GM23338 (cell line): ENCODE measurements at regions not wholly inside any gene's neighbourhood (a gene's known extent, or its start where the extent isn't known, plus 50 kb on each side); places are given as distances from the start of the nearest gene placed in this dataset.

ENCODE experiments used
- ATAC-seq: fragments of 200-7000 bp; cut with Tn5 transposase; 3 replicates; pipeline ENCODE4 v1.9.1; 2020
- DNase-seq: peaks from one replicate; pipeline ENCODE4 v3.0.0-alpha.2; 2015; ENCODE audit warnings: low spot score
- H2AFZ ChIP-seq: fragments of 200-600 bp; sonication (generic); 2 replicates; pipeline ENCODE4 v1.8.0; 2016; ENCODE audit warnings: antibody characterized with exemption, mild to moderate bottlenecking, moderate library complexity
- H3F3A ChIP-seq: fragments of 200-600 bp; sonication (generic); replicated peaks from 2 replicates; pipeline ENCODE4 v1.8.0; 2017; ENCODE audit warnings: antibody characterized with exemption, mixed run types, low read depth
- H3K27ac ChIP-seq: fragments of 200-600 bp; sonication (generic); 2 replicates; pipeline ENCODE4 v1.6.1; 2016; ENCODE audit warnings: low read depth
- H3K27me3 ChIP-seq: fragments of 200-600 bp; sonication (generic); 2 replicates; pipeline ENCODE4 v1.8.0; 2016; ENCODE audit warnings: mild to moderate bottlenecking, mixed run types, moderate library complexity; ENCODE audit not compliant: insufficient read depth
- H3K36me3 ChIP-seq: fragments of 200-600 bp; sonication (generic); 2 replicates; pipeline ENCODE4 v1.8.0; 2016; ENCODE audit warnings: mild to moderate bottlenecking; ENCODE audit not compliant: insufficient read depth
- H3K4me1 ChIP-seq: fragments of 200-600 bp; sonication (generic); 2 replicates; pipeline ENCODE4 v1.8.0; 2016; ENCODE audit warnings: mild to moderate bottlenecking, moderate library complexity; ENCODE audit not compliant: insufficient read depth
- H3K4me2 ChIP-seq: fragments of 200-600 bp; sonication (generic); 2 replicates; pipeline ENCODE4 v1.7.1; 2017; ENCODE audit warnings: mixed run types
- H3K4me3 ChIP-seq: fragments of 200-600 bp; sonication (generic); 2 replicates; pipeline ENCODE4 v1.6.1; 2016; ENCODE audit warnings: mixed run types
- H3K79me2 ChIP-seq: fragments of 200-600 bp; sonication (generic); replicated peaks from 2 replicates; pipeline ENCODE4 v1.8.0; 2017; ENCODE audit warnings: mild to moderate bottlenecking; ENCODE audit not compliant: insufficient read depth
- H3K9me2 ChIP-seq: fragments of 200-600 bp; sonication (generic); 2 replicates; pipeline ENCODE4 v1.8.0; 2017; ENCODE audit not compliant: insufficient read depth
- H4K20me1 ChIP-seq: fragments of 200-600 bp; sonication (generic); replicated peaks from 2 replicates; pipeline ENCODE4 v1.8.0; 2017; ENCODE audit warnings: mild to moderate bottlenecking; ENCODE audit not compliant: insufficient read depth
- H3K27ac Mint-ChIP-seq: 2 replicates; pipeline ENCODE4 v1.8.0; 2020; ENCODE audit warnings: inconsistent platforms, mild to moderate bottlenecking, moderate library complexity, mixed read lengths
- H3K27me3 Mint-ChIP-seq: 3 replicates; pipeline ENCODE4 v1.8.0; 2022; ENCODE audit warnings: low read depth, mild to moderate bottlenecking, moderate library complexity, mixed read lengths, inconsistent platforms; ENCODE audit not compliant: insufficient read depth, poor library complexity
- H3K36me3 Mint-ChIP-seq: 3 replicates; pipeline ENCODE4 v1.8.0; 2021; ENCODE audit warnings: low read depth, mild to moderate bottlenecking, inconsistent platforms, moderate library complexity, mixed read lengths
- H3K4me1 Mint-ChIP-seq: 3 replicates; pipeline ENCODE4 v1.8.0; 2020; ENCODE audit warnings: mild to moderate bottlenecking, inconsistent platforms, mixed read lengths
- H3K4me3 Mint-ChIP-seq: 3 replicates; pipeline ENCODE4 v1.8.0; 2021; ENCODE audit warnings: moderate library complexity, mild to moderate bottlenecking, inconsistent platforms, mixed read lengths
- H3K9me3 Mint-ChIP-seq: 3 replicates; pipeline ENCODE4 v1.8.0; 2020; ENCODE audit warnings: moderate library complexity, mild to moderate bottlenecking, inconsistent platforms, mixed read lengths
- CREB1 ChIP-seq: fragments of 250-450 bp; sonication (Bioruptor Pico); IDR thresholded peaks from 2 replicates; pipeline ENCODE4 v1.5.0; 2020; ENCODE audit warnings: low read depth, mild to moderate bottlenecking, moderate library complexity
- CTCF ChIP-seq, 2 experiments: fragments of 200-600 bp in 1 of 2; sonication (generic) in 1 of 2; conservative IDR thresholded peaks; 2 replicates each; pipeline versions ENCODE4 v1.5.1 to v1.6.1; 2016 to 2017; ENCODE audit warnings: antibody characterized with exemption in 2 of 2, low read depth in 2 of 2, mild to moderate bottlenecking in 2 of 2, moderate library complexity in 1 of 2
- EZH2 ChIP-seq: fragments of 200-600 bp; sonication (generic); IDR thresholded peaks from one replicate; pipeline ENCODE4 v1.8.0; 2017; ENCODE audit warnings: antibody characterized with exemption, mild to moderate bottlenecking, low read depth; ENCODE audit not compliant: unreplicated experiment
- EZH2phosphoT487 ChIP-seq: fragments of 200-600 bp; sonication (generic); IDR thresholded peaks from one replicate; pipeline ENCODE4 v1.8.1; 2018; ENCODE audit warnings: antibody characterized with exemption; ENCODE audit not compliant: unreplicated experiment
- JUNB ChIP-seq: IDR thresholded peaks from one replicate; pipeline ENCODE4 v1.6.1; 2016; ENCODE audit warnings: antibody characterized with exemption; ENCODE audit not compliant: unreplicated experiment
- NANOG ChIP-seq: IDR thresholded peaks from 2 replicates; pipeline ENCODE4 v1.6.1; 2016; ENCODE audit warnings: antibody characterized with exemption, borderline replicate concordance
- POLR2AphosphoS5 ChIP-seq: IDR thresholded peaks from 2 replicates; pipeline ENCODE4 v1.6.1; 2016; ENCODE audit warnings: antibody characterized with exemption, low read depth
- REST ChIP-seq: IDR thresholded peaks from one replicate; pipeline ENCODE4 v1.6.1; 2018; ENCODE audit warnings: antibody characterized with exemption; ENCODE audit not compliant: unreplicated experiment
- ZNF114 ChIP-seq: fragments of 250-450 bp; sonication (Bioruptor Pico); IDR thresholded peaks from 2 replicates; pipeline ENCODE4 v1.5.0; 2020; ENCODE audit warnings: mild to moderate bottlenecking, moderate library complexity
- ZNF331 ChIP-seq: fragments of 250-450 bp; sonication (Bioruptor Pico); IDR thresholded peaks from 2 replicates; pipeline ENCODE4 v1.5.0; 2020; ENCODE audit warnings: low read depth, mild to moderate bottlenecking, moderate library complexity

GRCh38 chr5:85462957-85463356 is 1078.3 kb upstream of the EDIL3 start:
- 0 out of 2 replicates have a peak, but pooled peaks cover 4% of the 10 kb centered on the region for H3K36me3 ChIP-seq
- H3K27ac Mint-ChIP-seq, result no peak overlapping the region
- no peak for ATAC-seq
- no peaks in the 10 kb centered on the region for H3K79me2 ChIP-seq
- H3K27me3 Mint-ChIP-seq, result peaks cover 3% of the 10 kb centered on the region
- no peak overlapping the region for H3K4me3 Mint-ChIP-seq
- no peak overlapping the region for H3K4me2 ChIP-seq
- H3F3A ChIP-seq, result no peaks in the 10 kb centered on the region
- H3K9me2 ChIP-seq, result 0 out of 2 replicates have a peak, but pooled peaks cover 4% of the 10 kb centered on the region
- no peak overlapping the region for H3K27ac ChIP-seq
- no peak overlapping the region for H2AFZ ChIP-seq
- no peak for DNase-seq
- H3K9me3 Mint-ChIP-seq, result peaks cover under 1% of the 10 kb centered on the region; the same call in 1 of the 3 replicates
- no peak overlapping the region for H3K4me3 ChIP-seq
- no peaks in the 10 kb centered on the region for H3K27me3 ChIP-seq
- H3K4me1 ChIP-seq, result no peaks in the 10 kb centered on the region
- H3K36me3 Mint-ChIP-seq, result peaks cover 1% of the 10 kb centered on the region; the same call in 2 of the 3 replicates
- H4K20me1 ChIP-seq, result no peaks in the 10 kb centered on the region
- no peaks in the 10 kb centered on the region for H3K4me1 Mint-ChIP-seq
- no peak for TF ChIP-seq REST
- no peak for TF ChIP-seq EZH2phosphoT487
- no peak for TF ChIP-seq ZNF114 (CRISPR knock-in tag)
- TF ChIP-seq CREB1 (CRISPR knock-in tag), result no peak
- no peak for TF ChIP-seq NANOG
- TF ChIP-seq JUNB, result no peak

- H3K9me3 Mint-ChIP-seq, result peaks cover 14% of the 10 kb centered on the region; the same call in 2 of the 3 replicates
- Histone ChIP-seq H3K27me3 (no peaks in the 10 kb centered on the region), H3K9me2 (0 out of 2 replicates have a peak, but pooled peaks cover 6% of the 10 kb centered on the region), H3K4me2 (no peak overlapping the region), H2AFZ (no peak overlapping the region), H3K4me3 (no peak overlapping the region), H3K79me2 (no peaks in the 10 kb centered on the region), H3K36me3 (0 out of 2 replicates have a peak, but pooled peaks cover 2% of the 10 kb centered on the region), H3K4me1 (no peaks in the 10 kb centered on the region), H3F3A (no peaks in the 10 kb centered on the region), H3K27ac (no peak overlapping the region), H4K20me1 (no peaks in the 10 kb centered on the region)
- H3K4me1 Mint-ChIP-seq, result no peaks in the 10 kb centered on the region
- H3K27ac Mint-ChIP-seq, result no peak overlapping the region
- no peak overlapping the region for H3K4me3 Mint-ChIP-seq
- no peak for DNase-seq
- peaks cover 5% of the 10 kb centered on the region for H3K27me3 Mint-ChIP-seq
- no peak for ATAC-seq
- H3K36me3 Mint-ChIP-seq, result peaks cover 12% of the 10 kb centered on the region; the same call in 2 of the 3 replicates
- TF ChIP-seq NANOG (no peak), POLR2AphosphoS5 (no peak), JUNB (no peak), ZNF331 (no peak), ZNF114 (CRISPR knock-in tag) (no peak), CTCF (conservative IDR thresholded peaks at IDR 0.05; ENCODE audit: low read depth in 2 of 2) (no peak), EZH2 (no peak), CREB1 (CRISPR knock-in tag) (no peak), REST (no peak)
These were observed 1081.7 kb upstream of the EDIL3 start for GRCh38 chr5:85466423-85466822.
